Keratinocyte (primary cell): ENCODE measurements at regions not wholly inside any gene's neighbourhood (a gene's known extent, or its start where the extent isn't known, plus 50 kb on each side); places are given as distances from the start of the nearest gene placed in this dataset.

ENCODE experiments used
- EZH2 ChIP-seq: IDR thresholded peaks from one replicate; pipeline ENCODE4 v1.6.1; 2012; ENCODE audit warnings: inconsistent platforms, mild to moderate bottlenecking, low read length, moderate library complexity
- TF ChIP-seq, protein P1 (sequence below), 3 experiments: IDR thresholded peaks in 1 of 3; conservative IDR thresholded peaks in 1 of 3; optimal IDR thresholded peaks in 1 of 3; 2 replicates in 2 of 3; 3 replicates in 1 of 3; pipeline versions ENCODE3 to v1.5.1; 2011; ENCODE audit warnings: low read length in 3 of 3, mild to moderate bottlenecking in 3 of 3, moderate library complexity in 2 of 3, control low read depth in 1 of 3, inconsistent platforms in 1 of 3; ENCODE audit not compliant: insufficient read depth in 2 of 3; ENCODE audit errors: extremely low read depth in 1 of 3

DNA sequence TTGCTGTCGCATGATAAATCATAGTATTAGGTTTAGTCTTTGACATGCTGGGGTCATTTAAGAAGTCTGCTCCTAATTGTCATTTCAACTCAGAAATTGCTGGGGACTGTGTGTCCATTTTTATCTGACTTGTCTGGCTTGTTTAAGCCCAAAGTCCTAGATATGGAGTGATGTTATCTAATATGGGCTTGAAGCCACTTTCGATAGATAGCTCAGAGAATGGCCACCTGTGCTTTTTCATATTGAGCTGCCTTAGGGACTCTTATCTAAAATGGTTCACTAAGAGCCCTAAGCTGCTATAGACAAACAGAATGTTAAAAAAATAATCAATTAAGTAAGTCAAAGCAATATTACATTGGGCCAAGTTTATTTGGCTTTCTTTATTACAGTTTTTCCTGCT is 81.6 kb upstream of the CNTNAP4 start:
- TF ChIP-seq, protein P1, sequence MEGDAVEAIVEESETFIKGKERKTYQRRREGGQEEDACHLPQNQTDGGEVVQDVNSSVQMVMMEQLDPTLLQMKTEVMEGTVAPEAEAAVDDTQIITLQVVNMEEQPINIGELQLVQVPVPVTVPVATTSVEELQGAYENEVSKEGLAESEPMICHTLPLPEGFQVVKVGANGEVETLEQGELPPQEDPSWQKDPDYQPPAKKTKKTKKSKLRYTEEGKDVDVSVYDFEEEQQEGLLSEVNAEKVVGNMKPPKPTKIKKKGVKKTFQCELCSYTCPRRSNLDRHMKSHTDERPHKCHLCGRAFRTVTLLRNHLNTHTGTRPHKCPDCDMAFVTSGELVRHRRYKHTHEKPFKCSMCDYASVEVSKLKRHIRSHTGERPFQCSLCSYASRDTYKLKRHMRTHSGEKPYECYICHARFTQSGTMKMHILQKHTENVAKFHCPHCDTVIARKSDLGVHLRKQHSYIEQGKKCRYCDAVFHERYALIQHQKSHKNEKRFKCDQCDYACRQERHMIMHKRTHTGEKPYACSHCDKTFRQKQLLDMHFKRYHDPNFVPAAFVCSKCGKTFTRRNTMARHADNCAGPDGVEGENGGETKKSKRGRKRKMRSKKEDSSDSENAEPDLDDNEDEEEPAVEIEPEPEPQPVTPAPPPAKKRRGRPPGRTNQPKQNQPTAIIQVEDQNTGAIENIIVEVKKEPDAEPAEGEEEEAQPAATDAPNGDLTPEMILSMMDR (optimal IDR thresholded peaks at IDR 0.05 in 1 of 3, IDR thresholded peaks at IDR 0.05 in 1 of 3, conservative IDR thresholded peaks at IDR 0.05 in 1 of 3; ENCODE audit: extremely low read depth in 1 of 3, insufficient read depth in 2 of 3, low read length in 3 of 3), result no peak
- TF ChIP-seq EZH2, result no peak
